Mucosa of descending colon (tissue), 3 donors: ENCODE measurements at regions not wholly inside any gene's neighbourhood (a gene's known extent, or its start where the extent isn't known, plus 50 kb on each side); places are given as distances from the start of the nearest gene placed in this dataset.

Experiments used
- ATAC-seq: fragments of 200-7000 bp; cut with Tn5 transposase; one replicate; pipeline ENCODE4 v1.9.1; 2020; ENCODE audit warnings: mild to moderate bottlenecking, moderate library complexity
- DNase-seq, 3 donors: peaks; one replicate each; pipeline ENCODE4 v3.0.0-alpha.2; 2020
- H3K36me3 ChIP-seq: fragments of 200-600 bp; one replicate; pipeline ENCODE4 v1.8.0; 2021; ENCODE audit warnings: low read depth, mild to moderate bottlenecking
- H3K4me1 ChIP-seq: fragments of 200-600 bp; one replicate; pipeline ENCODE4 v1.8.0; 2021; ENCODE audit warnings: low read depth, mild to moderate bottlenecking
- H3K4me3 ChIP-seq: fragments of 200-600 bp; one replicate; pipeline ENCODE4 v1.8.0; 2021; ENCODE audit warnings: mild to moderate bottlenecking
- H3K9me3 ChIP-seq: fragments of 200-600 bp; one replicate; pipeline ENCODE4 v1.8.0; 2021; ENCODE audit warnings: mild to moderate bottlenecking
- intact Hi-C, 2 donors: fragments of 100-400 bp; cut with DNase I in 1 of 2; cut with micrococcal nuclease in 1 of 2; formaldehyde crosslinking; loops; one replicate each; pipeline versions ENCODE4 v1.11.0 to v1.11.1; 2022; cut with DNase I, micrococcal nuclease
- TF ChIP-seq, protein P1 (sequence below): fragments of 200-600 bp; IDR thresholded peaks from one replicate; pipeline ENCODE4 v1.8.0; 2022; ENCODE audit warnings: antibody characterized with exemption, mild to moderate bottlenecking
- donor health status: DM: no; HTN: no; CAD: no; lungs with moderate emphysema.
- donor health status: DM: no; HTN: no; CAD: no.
- donor health status: DM: no; HTN: yes; CAD: no.

DNA sequence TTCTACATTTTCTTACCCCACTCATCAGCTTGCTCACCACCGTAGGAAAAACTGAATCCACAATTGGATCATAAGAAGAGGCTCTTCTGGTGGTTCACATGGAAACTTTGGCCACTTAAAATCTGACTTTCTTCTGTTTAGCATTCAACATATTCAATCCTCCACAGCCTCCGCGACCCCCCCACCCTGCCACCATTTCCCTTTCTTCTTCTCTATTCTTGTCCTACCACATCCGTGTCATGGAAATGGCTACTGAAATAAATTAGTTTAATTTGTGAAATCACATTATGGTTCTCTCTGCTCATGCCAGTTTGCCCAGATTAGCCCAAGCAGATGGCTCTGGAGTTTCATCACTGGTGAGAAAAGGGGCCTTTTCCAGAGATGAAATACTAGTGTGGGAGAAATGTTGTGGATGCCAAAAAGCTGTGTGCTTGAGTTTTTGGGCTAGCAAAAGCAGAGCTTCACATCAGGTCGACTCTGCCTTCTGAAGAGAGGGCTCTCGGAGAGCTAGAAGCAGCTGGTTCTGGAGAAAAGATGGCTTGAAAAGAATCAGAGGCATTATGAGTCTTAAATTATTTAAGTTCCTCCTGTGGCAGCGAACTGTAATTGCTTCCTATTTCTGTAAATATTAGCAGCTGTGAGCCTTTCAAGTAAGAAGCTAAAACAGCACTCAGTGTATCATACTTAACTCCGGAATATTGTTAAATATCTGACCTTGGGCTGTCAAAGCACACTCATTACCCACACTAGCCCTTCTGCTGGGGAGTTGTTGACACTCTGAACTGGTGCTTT, 107.1 kb downstream of the MAT2B start:
- Histone ChIP-seq H3K4me1 (no peaks in the 10 kb centered on the region), H3K4me3 (no peak overlapping the region), H3K9me3 (no peaks in the 10 kb centered on the region), H3K36me3 (no peaks in the 10 kb centered on the region)
- TF ChIP-seq, protein P1, sequence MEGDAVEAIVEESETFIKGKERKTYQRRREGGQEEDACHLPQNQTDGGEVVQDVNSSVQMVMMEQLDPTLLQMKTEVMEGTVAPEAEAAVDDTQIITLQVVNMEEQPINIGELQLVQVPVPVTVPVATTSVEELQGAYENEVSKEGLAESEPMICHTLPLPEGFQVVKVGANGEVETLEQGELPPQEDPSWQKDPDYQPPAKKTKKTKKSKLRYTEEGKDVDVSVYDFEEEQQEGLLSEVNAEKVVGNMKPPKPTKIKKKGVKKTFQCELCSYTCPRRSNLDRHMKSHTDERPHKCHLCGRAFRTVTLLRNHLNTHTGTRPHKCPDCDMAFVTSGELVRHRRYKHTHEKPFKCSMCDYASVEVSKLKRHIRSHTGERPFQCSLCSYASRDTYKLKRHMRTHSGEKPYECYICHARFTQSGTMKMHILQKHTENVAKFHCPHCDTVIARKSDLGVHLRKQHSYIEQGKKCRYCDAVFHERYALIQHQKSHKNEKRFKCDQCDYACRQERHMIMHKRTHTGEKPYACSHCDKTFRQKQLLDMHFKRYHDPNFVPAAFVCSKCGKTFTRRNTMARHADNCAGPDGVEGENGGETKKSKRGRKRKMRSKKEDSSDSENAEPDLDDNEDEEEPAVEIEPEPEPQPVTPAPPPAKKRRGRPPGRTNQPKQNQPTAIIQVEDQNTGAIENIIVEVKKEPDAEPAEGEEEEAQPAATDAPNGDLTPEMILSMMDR, result no peak
- ATAC-seq (no peak), DNase-seq (no peak)
- intact Hi-C loops, result no loop called here

DNA sequence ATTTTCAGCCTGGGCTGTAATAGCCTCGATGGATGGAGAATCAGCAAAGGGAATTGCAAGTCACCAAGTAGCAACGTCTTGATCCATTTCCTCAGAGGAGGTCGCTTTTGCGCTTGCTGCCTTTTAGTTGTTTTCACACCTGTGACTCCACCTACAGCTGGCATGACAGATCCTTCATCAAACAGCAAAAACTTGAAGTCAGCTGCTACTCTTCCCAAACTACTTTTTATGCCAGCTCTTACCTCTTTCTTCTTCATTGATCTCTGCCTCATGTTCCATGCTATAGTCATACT, 107.7 kb downstream of the MAT2B start:
- ATAC-seq, result no peak
- no peaks in the 10 kb centered on the region for H3K4me1 ChIP-seq
- TF ChIP-seq, protein P1, result no peak

DNA sequence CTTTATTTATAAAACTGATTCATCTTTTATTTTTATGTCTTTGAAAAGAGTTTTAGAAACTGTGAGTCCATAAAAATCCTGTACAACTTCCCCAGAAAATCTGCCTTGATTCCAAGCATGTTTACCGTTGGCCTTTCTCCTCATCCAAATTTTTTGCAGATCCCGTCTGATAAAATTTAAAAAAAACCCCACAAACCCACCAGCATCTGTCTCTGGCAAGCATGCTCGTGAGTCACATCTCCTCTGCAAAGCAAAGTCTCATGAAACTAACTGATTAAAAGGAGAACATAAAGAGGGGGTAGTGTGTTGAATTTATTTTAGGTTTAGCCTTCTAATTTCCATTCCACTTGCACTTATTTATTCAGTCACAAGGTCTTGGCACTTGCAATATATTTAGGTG, 109.4 kb downstream of the MAT2B start:
- intact Hi-C loops, result no loop called here
- no peak for ATAC-seq
- DNase-seq, result no peak
- H3K9me3 ChIP-seq, result no peaks in the 10 kb centered on the region
- H3K36me3 ChIP-seq, result no peaks in the 10 kb centered on the region
- H3K4me1 ChIP-seq, result no peaks in the 10 kb centered on the region
- TF ChIP-seq, protein P1, result no peak
- H3K4me3 ChIP-seq, result no peak overlapping the region

More for the DNA sequence above, 107.7 kb downstream of the MAT2B start:
- Histone ChIP-seq H3K36me3 (no peaks in the 10 kb centered on the region), H3K9me3 (no peaks in the 10 kb centered on the region), H3K4me3 (no peak overlapping the region)
- intact Hi-C loops, result no loop called here
- no peak for DNase-seq

DNA sequence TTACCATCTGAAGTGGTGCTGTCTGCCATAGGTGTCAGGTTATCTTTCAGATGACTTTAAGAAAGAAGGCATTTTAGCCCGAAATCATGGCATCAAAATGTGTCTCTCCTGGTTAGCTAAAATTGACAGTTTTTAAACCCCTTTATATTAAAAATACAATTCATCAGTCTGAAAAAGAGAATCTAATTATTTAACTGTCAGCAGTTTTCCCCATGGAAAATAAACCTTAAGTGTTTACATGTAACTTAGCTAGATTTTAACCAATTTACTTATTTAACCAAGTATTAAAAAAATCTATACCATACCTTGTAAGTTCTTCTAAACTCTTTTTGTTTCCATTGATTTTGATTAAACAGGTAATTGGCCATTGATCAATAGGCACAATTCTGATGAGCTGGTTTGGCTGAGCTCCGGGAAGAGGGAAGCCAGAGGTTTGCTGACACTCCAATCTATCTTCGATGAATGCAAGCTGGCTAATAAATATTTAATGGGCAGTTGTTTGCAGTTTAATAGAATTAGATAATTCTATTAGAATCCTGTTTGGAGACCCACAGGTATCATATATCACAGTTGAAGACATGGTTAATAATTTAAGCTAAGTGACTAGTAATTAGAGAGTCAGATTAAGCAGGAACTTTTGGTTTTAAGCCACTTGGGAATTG, 114.0 kb downstream of the MAT2B start:
- DNase-seq, result no peak
- H3K9me3 ChIP-seq, result no peaks in the 10 kb centered on the region
- no peaks in the 10 kb centered on the region for H3K4me1 ChIP-seq
- H3K4me3 ChIP-seq, result no peak overlapping the region
- TF ChIP-seq, protein P1, result no peak
- intact Hi-C loops, result no loop called here
- H3K36me3 ChIP-seq, result no peaks in the 10 kb centered on the region
- no peak for ATAC-seq

DNA sequence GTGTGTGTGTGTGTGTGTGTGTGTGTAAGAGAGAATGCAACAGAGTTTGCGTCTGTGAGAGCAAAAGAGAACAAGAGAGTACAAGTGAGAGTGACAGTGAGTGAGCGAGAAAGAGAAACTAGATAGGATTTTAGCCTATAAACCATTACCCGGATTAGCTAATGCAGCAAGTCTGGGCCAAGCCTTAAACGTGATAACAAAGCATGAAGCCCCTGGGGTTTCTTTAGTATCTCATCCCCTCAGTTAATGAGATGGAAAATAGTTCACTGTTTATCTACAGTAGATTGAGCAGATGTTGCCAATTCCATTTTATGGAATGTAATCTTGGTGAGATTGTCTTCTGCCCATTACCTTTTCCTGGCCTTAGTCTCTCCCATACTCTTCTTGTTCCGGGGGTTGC, 114.5 kb downstream of the MAT2B start:
- Histone ChIP-seq H3K4me3 (no peak overlapping the region), H3K4me1 (no peaks in the 10 kb centered on the region), H3K9me3 (no peaks in the 10 kb centered on the region), H3K36me3 (no peaks in the 10 kb centered on the region)
- DNase-seq (no peak), ATAC-seq (no peak)
- intact Hi-C loops, result no loop called here
- TF ChIP-seq, protein P1, result no peak
